Esophagus (tissue), 2 donors: ENCODE measurements at regions not wholly inside any gene's neighbourhood (a gene's known extent, or its start where the extent isn't known, plus 50 kb on each side); places are given as distances from the start of the nearest gene placed in this dataset.

ENCODE experiments used
- H3K27ac ChIP-seq, 2 donors: one replicate each; pipeline ENCODE4 v1.5.1; 2013; ENCODE audit warnings: low read depth in 2 of 2, mild to moderate bottlenecking in 2 of 2, inconsistent platforms in 1 of 2, low read length in 1 of 2, moderate library complexity in 1 of 2
- H3K27me3 ChIP-seq, 2 donors: one replicate each; pipeline ENCODE4 v1.6.1; 2013; ENCODE audit warnings: low read length in 2 of 2, control low read depth in 1 of 2, mild to moderate bottlenecking in 1 of 2; ENCODE audit not compliant: insufficient read depth in 2 of 2, control insufficient read depth in 1 of 2
- H3K36me3 ChIP-seq, 2 donors: one replicate each; pipeline ENCODE4 v1.6.1; 2013; ENCODE audit warnings: low read length in 1 of 2; ENCODE audit not compliant: control insufficient read depth in 2 of 2, insufficient read depth in 2 of 2
- H3K4me1 ChIP-seq, 2 donors: one replicate each; pipeline ENCODE4 v1.6.1; 2013; ENCODE audit warnings: low read length in 1 of 2; ENCODE audit not compliant: control insufficient read depth in 2 of 2, insufficient read depth in 2 of 2
- H3K4me3 ChIP-seq, 2 donors: one replicate each; pipeline ENCODE4 v1.5.1; 2013; ENCODE audit warnings: low read length in 2 of 2, mild to moderate bottlenecking in 2 of 2, low read depth in 1 of 2, moderate library complexity in 1 of 2
- H3K9me3 ChIP-seq, 2 donors: one replicate each; pipeline ENCODE4 v1.6.1; 2013; ENCODE audit warnings: mild to moderate bottlenecking in 2 of 2, low read depth in 1 of 2, low read length in 1 of 2, moderate library complexity in 1 of 2; ENCODE audit not compliant: control insufficient read depth in 2 of 2, insufficient read depth in 1 of 2
- WGBS, 2 donors: extraction: QIAGEN DNeasy Blood & Tissue Kit; methylation state at CpG; one replicate each; pipeline ENCODE4 v1.1.7; 2013; 5-methylcytosine and 5-hydroxymethylcytosine counted together
- donor health status: healthy with polysubstance abuse.
- donor health status: Bipolar disorder and iron deficiency.

DNA sequence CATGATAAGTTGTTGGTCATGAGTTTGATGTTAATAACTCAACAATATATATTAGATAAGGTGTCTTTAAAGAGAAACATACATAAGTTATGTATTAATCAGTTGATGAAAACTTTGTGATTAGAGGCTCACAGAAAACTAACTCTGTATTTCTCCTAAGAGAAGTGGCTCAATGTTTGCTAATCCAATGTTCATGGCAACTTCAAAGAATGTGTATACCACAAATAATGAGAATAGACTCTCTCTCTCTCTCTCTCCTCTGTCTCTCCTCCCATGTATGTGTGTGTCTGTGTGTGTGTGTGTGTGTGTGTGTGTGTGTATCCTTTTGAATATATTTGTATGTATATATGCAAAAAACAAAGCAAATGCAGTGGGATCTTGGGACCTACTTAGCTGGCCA lies 1304.9 kb downstream of the MRPL39 start:
- no peak overlapping the region for H3K4me3 ChIP-seq
- no peaks in the 10 kb centered on the region for H3K9me3 ChIP-seq
- no peaks in the 10 kb centered on the region for H3K4me1 ChIP-seq

DNA sequence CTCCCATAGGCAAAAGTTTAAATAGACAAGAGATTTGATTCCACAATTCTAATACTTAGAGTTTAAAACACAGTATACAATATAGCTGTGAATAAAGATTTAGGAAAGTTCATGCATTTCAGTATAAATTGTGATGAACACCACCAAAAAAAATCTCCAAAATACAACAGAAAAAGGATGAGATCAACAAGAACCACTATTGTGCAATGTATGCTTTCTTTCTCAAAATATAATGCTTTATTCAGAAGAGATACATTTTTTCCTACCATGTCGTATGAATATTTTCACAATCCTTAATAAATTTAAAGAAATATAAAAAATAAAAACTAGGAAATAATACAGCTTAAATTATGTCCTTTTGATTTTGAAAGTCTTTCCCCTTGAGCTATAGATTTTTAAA lies 1309.2 kb downstream of the MRPL39 start:
- no peak overlapping the region for H3K27ac ChIP-seq
- no peaks in the 10 kb centered on the region for H3K36me3 ChIP-seq
- no peak overlapping the region for H3K4me3 ChIP-seq
- no peaks in the 10 kb centered on the region for H3K9me3 ChIP-seq
- 81 to 95% methylated on average over 1 of the region's 1 CpG for WGBS, 2 donors
- H3K4me1 ChIP-seq, result no peaks in the 10 kb centered on the region
- no peaks in the 10 kb centered on the region for H3K27me3 ChIP-seq

More for the DNA sequence above, 1304.9 kb downstream of the MRPL39 start:
- no peaks in the 10 kb centered on the region for H3K27me3 ChIP-seq
- no peaks in the 10 kb centered on the region for H3K36me3 ChIP-seq
- H3K27ac ChIP-seq, result no peak overlapping the region

DNA sequence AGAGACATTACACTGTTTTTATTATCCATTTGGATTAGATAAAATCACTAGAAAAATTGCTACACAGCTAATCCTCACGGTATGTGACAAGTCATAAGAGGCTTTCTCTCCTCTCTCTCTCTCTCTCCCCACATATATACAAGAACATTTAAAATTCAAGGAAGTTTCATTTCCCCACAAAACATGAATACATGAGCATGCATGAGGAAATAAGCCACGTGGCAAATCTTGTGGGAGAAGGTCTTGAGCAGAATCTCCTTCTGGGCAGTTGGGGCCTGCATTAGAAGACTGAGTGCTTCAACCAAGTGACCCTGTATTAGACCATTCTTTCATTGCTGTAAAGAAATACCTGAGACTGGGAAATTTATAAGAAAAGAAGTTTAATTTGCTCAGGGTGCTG lies 1313.1 kb downstream of the MRPL39 start:
- no peak overlapping the region for H3K27ac ChIP-seq
- 47 to 53% methylated on average over 2 of the region's 2 CpGs for WGBS, 2 donors
- H3K4me3 ChIP-seq, result no peak overlapping the region
- no peaks in the 10 kb centered on the region for H3K9me3 ChIP-seq
- no peaks in the 10 kb centered on the region for H3K27me3 ChIP-seq
- no peaks in the 10 kb centered on the region for H3K36me3 ChIP-seq
- no peaks in the 10 kb centered on the region for H3K4me1 ChIP-seq

DNA sequence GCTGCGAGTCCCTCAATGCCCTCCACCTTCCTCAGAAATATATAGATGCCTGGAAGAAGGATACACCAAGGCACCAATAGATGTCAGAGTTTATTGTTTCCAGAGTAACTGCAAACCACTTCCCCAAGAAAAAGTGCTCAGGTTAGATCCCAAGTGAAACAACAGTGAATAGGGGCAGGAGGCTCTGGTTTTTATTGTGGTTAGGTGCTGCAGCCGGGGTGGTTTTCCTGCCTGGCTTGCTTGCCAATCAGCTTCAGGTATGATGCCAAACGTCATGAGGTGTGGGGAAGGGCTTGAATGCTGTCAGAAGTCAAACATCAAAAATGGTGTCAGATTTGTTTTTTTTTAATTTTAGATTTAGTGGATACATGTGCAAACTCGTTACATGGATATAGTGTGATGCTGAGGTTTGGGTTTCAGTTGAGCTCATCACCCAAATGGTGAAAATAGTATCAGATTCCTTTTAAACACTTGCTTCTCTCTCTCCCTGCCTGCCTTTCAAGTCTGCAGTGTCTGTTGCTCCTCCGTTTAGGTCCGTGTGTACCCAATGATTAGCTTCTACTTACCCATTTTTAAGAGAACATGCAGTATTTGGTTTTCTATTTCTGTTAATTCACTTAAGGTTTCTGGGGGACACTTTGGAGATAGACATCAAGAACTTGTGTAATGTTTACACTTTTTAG lies 1317.0 kb downstream of the MRPL39 start:
- Histone ChIP-seq H3K27ac (no peak overlapping the region), H3K4me3 (no peak overlapping the region), H3K4me1 (no peaks in the 10 kb centered on the region), H3K36me3 (no peaks in the 10 kb centered on the region), H3K9me3 (no peaks in the 10 kb centered on the region), H3K27me3 (no peaks in the 10 kb centered on the region)
- WGBS, 2 donors, result 44 to 49% methylated on average over 6 of the region's 6 CpGs

DNA sequence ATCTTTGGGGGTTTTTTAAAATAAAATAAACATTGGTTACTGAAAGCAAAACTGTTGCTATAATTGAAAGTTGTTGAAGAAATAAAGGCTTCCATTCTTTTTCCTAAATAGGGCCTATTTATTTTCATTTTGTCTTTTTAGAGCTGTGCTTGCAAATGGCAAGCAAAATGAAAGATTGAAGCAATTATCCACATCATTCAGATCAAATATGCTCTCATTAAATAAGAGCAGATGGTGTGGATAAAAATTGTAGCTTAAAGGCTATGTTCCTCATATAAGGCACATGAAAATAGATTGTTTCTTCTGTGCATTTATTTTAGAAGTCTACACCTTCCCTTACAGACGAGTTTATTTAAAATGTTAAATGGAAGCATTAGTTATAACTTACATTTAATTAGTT lies 1317.7 kb downstream of the MRPL39 start:
- H3K36me3 ChIP-seq, result no peaks in the 10 kb centered on the region
- no peak overlapping the region for H3K27ac ChIP-seq
- no peaks in the 10 kb centered on the region for H3K27me3 ChIP-seq
- H3K9me3 ChIP-seq, result no peaks in the 10 kb centered on the region
- WGBS, 2 donors, result 60 to 63% methylated on average over 1 of the region's 1 CpG
- H3K4me3 ChIP-seq, result no peak overlapping the region
- no peaks in the 10 kb centered on the region for H3K4me1 ChIP-seq

DNA sequence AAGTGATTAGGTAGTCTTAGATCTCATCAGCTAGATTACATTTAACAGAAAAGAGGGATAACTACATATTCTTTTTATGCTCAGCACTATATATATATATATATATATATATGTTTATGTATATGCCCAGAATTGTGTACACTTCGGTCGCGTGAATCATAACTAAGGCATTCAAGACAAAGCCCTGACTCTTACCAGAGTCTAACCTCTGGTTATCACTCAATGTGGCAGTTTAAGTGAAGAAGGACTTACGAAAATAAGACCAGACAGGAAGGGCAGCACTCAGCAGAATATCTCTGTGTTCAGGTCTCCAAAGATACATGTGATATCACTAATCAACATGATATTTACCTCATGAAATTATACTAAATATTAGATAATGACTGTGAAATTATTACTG lies 1326.7 kb downstream of the MRPL39 start:
- Histone ChIP-seq H3K4me1 (no peaks in the 10 kb centered on the region), H3K9me3 (no peaks in the 10 kb centered on the region), H3K4me3 (no peak overlapping the region), H3K27ac (no peak overlapping the region), H3K36me3 (no peaks in the 10 kb centered on the region), H3K27me3 (no peaks in the 10 kb centered on the region)
- WGBS, 2 donors, result 56 to 63% methylated on average over 4 of the region's 4 CpGs

DNA sequence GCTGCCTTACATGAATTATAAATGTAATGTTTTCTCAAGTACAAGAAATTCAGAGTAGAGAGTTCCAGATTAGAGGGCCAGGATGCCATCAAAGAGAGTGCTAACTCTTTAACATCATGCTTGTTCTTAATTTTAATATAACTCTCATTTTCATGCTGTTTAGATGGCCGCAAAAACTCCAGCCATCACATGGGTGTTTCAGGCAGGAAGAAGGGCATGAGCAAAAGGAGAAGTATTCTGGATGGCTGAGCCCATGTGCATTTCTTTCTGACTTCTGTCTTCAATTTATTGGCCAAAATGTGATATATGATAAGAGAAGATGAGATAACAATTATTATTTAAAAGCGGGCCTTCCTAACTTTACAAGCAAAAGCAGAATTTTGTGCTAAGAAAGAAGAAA lies 1328.6 kb downstream of the MRPL39 start:
- H3K27me3 ChIP-seq, result no peaks in the 10 kb centered on the region
- no peak overlapping the region for H3K4me3 ChIP-seq
- no peaks in the 10 kb centered on the region for H3K4me1 ChIP-seq
- H3K27ac ChIP-seq, result no peak overlapping the region
- H3K9me3 ChIP-seq, result no peaks in the 10 kb centered on the region
- 81 to 87% methylated on average over 2 of the region's 2 CpGs for WGBS, 2 donors
- no peaks in the 10 kb centered on the region for H3K36me3 ChIP-seq

DNA sequence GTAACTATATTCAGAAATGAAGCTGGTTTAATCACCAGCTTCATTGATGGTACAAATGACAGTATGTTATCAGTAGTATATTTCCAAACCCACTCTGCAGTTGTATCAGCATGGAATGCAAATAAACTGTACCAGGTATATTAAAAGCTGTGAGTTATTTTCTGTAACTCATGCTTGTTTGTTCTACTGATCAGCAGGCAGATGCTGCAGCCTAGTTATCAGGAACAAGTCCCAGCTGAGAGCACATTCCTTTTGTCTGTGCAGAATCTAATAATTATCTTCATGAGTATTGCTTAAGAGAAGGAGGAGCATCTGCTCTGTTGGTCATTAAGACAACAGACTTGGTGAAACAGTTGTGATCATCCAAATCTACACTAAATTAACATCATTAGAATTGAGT lies 1331.1 kb downstream of the MRPL39 start:
- no peaks in the 10 kb centered on the region for H3K36me3 ChIP-seq
- H3K4me1 ChIP-seq, result no peaks in the 10 kb centered on the region
- H3K27me3 ChIP-seq, result no peaks in the 10 kb centered on the region
- H3K4me3 ChIP-seq, result no peak overlapping the region
- no peaks in the 10 kb centered on the region for H3K9me3 ChIP-seq
- H3K27ac ChIP-seq, result no peak overlapping the region

DNA sequence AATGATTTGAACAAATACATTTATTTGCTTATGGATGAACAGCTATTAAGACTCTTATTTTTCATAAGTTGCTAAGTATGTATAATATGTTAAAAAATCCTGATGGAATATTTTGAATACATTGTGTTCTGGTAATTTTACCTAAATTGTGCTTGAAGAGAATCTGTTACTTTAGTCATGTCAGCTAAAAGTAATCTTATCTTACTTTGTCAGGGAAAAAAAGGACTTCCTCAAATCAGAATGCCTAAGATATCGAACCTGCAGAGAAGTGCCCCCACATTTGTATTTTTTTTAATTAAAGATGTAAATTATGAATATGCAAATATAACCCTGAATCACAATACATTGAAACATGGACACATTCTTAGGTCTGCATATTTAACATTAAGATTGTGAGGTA lies 1331.7 kb downstream of the MRPL39 start:
- Histone ChIP-seq H3K27ac (no peak overlapping the region), H3K4me3 (no peak overlapping the region), H3K36me3 (no peaks in the 10 kb centered on the region), H3K9me3 (no peaks in the 10 kb centered on the region), H3K27me3 (no peaks in the 10 kb centered on the region), H3K4me1 (no peaks in the 10 kb centered on the region)
- WGBS, 2 donors, result 32 to 42% methylated on average over 1 of the region's 1 CpG

DNA sequence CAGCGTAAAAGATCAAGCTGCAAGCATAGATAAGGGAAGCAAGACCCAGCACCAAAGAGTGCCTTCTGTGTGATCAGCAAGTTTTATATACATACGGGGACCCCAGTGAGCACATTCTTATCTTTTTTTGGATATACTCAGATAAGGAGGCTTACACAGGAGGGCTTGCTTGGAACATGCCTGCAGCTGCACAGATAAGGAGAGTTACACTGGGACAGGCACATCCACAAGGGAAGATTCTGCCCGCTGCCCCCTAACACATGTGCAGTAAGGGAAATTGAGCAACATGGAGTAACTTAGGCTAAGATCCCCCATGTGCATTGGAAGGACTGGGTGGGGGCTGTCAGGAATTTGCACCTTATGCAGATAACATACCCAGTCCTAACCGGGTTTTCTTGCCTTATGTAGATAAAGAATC lies 1334.8 kb downstream of the MRPL39 start:
- H3K9me3 ChIP-seq, result no peaks in the 10 kb centered on the region
- no peaks in the 10 kb centered on the region for H3K4me1 ChIP-seq
- H3K27me3 ChIP-seq, result no peaks in the 10 kb centered on the region
- 29 to 45% methylated on average over 4 of the region's 4 CpGs for WGBS, 2 donors
- no peaks in the 10 kb centered on the region for H3K36me3 ChIP-seq
- no peak overlapping the region for H3K27ac ChIP-seq
- no peak overlapping the region for H3K4me3 ChIP-seq
